ENCODE measurements at regions not wholly inside any gene's neighbourhood (a gene's known extent, or its start where the extent isn't known, plus 50 kb on each side); places are given as distances from the start of the nearest gene placed in this dataset.
"Not testable (repeated sequence)": the region's sequence is repeated elsewhere in the genome, so short reads cannot be mapped to it uniquely, and the experiment has no call there.

DNA sequence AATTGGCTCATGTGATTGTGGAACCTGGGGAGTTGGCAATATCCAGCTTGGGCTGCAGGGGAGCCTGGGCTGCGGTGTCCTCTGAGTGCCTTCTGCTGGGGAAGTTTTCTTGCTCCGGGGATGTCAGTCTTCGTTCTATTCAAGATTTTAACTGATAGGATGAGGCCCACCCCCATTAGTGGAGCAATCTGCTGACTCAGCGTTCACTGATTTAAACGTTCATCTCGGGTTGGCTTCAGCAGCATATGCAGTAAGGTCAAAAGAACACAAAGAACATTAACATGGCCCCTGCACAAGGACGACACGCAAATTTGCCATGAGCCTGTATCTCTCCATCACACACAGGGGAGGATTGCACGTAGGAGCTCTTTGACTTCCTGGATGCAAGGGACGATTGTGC is 360.6 kb upstream of the ADARB2 start:
- no peak for DNase-seq (ENCODE audit: low spot score)

DNA sequence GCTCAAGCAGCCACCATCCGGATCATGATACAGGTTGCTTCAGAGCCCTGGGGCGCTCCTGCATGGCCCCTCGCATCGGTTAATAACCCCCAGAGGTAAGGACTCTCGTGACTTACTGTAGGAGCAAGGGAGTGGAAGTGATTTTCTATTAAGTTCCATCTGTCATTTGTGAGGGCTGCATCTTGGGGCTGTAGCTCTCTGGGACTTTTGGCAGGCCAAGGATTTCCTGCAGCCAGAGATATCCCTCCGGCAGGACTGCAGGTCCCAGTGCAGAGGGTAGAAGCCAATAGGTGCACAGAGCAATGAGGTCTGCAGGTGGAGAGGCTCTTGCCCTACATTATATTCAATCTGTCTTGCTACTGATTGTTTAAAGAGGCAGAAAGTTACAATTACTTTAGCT is 356.8 kb upstream of the ADARB2 start:
- peak; percentile 48 for DNase-seq (ENCODE audit: low spot score)

- no peak for DNase-seq (ENCODE audit: low spot score)
Observed at GRCh38 chr10:2083591-2083990, 346.3 kb upstream of the ADARB2 start.

- DNase-seq (ENCODE audit: low spot score): no peak
Observed at GRCh38 chr10:2081501-2081900, 344.2 kb upstream of the ADARB2 start.

GRCh38 chr10:2079603-2080078 is 342.3 kb upstream of the ADARB2 start:
- no peak for DNase-seq (ENCODE audit: low spot score)

DNA sequence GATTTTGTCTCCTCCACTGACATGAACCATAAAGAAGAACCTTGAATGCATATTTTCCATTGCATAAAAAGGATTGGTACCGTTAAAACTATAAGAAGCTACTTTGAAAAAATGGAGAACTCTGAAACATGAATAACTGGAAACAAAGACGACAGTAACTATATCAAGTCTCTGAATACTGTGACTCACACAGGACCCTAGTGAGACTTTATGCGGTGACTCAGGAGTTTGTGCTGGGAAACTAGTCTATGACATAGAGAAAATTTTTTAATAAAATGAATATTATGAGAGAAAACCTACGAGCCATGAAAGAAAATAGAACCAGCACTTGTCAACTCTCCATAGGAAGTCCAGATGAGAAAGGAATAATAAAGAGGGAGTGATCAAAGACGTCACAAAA is 339.9 kb upstream of the ADARB2 start:
- DNase-seq (ENCODE audit: low spot score): no peak

DNA sequence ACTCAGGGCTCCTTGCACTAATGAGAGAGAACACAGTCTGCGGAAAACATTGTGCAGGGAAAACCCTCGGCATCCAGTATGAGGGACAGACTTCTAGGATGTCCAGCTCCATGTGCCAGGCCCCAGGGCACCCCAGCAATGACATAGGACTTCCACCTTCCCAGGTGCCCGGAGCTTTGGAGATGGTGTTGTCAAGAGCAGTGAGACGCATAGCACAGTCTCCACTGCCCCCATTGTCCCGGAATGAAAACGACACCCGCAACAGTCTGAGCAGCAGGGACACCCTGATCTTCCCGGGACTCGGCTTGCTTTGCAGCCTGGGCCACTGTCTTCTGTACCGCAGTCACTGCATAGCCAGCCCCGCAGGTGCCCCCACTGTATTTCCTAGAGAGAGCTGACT is 339.2 kb upstream of the ADARB2 start:
- no peak for DNase-seq (ENCODE audit: low spot score)

DNA sequence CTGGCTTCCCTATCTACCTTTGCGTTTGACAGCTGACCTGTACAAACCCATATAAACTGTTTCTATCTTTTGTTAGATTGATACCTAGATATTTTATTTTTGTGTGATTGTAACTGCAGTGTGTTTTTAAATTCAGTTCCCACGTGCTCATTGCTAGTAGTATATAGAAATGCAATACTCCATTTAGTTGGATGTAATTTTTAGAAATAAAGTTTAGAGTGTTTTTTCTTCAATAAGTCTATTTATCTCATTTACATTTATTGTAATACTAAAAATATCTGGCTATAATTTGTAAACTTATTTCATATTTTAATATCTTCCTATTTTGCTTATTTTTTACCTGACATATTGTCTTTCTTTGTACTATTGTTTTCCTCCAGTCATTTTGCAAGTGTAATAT is 329.7 kb upstream of the ADARB2 start:
- DNase-seq (ENCODE audit: low spot score): no peak

DNA sequence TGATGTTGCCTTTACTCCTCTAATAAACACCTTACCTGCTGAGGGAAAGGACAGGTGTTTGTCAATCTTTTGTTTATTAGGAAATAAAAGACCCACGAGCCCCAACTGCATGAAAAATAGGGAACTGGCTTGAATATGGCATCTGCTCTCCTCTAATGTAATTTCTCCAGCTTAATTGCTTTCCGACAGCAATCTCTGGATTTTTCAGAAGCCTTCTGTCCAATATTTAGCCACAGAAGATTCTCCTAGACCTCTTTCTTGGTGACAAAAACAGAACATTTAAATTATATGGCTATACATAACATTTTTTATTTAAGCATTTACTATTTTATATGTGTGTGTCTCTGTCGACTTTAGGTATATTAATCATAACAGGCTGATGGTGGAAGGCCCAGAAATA is 317.4 kb upstream of the ADARB2 start:
- DNase-seq (ENCODE audit: low spot score): no peak

GRCh38 chr10:2053805-2054204 is 316.5 kb upstream of the ADARB2 start:
- DNase-seq (ENCODE audit: low spot score): no peak

- peak; percentile 57 for DNase-seq (ENCODE audit: low spot score)
Observed at GRCh38 chr10:2051108-2051507, 313.8 kb upstream of the ADARB2 start.

GRCh38 chr10:2049560-2049959 is 312.2 kb upstream of the ADARB2 start:
- DNase-seq (ENCODE audit: low spot score): no peak

GRCh38 chr10:2048337-2048973 is 311.1 kb upstream of the ADARB2 start:
- DNase-seq (ENCODE audit: low spot score): no peak

DNA sequence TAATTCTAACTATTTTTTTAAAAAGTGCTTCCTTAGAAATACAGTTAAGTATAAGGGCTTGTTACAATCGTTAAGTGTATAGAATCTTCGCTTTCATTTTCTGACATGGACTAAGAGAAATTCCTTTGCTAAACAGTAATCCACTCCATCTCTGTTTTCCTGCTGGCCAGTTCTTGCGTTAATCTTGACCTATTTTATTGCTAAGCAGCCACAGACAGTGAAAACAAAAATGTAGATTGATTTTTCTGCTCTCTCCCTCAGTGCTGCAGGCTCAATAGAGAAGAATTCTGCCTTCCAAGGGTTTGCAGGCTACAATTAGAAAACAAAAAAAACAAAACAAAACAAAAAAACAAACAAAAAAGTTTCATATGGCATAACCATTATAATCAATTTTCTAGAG is 310.4 kb upstream of the ADARB2 start:
- peak; percentile 23 for DNase-seq (ENCODE audit: low spot score)

DNA sequence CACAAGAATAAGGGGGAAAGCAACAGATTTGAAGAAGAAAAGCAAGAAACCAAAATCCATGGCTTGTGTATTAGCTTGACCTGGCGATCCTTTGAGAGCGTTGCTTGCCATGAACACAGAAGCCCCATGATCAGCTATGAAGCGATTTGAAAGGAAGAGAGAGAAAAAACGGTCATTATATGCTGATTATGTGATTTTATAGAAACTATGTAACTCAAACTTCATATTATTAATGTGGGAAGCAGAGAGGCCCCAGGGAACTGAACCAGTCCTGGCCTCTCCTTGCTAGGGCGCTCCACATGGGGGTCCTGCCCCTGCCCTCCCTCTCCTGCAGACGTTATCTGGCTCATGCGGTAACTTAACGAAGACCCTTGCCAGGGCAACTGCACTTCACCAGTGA is 306.1 kb upstream of the ADARB2 start:
- no peak for DNase-seq (ENCODE audit: low spot score)

DNA sequence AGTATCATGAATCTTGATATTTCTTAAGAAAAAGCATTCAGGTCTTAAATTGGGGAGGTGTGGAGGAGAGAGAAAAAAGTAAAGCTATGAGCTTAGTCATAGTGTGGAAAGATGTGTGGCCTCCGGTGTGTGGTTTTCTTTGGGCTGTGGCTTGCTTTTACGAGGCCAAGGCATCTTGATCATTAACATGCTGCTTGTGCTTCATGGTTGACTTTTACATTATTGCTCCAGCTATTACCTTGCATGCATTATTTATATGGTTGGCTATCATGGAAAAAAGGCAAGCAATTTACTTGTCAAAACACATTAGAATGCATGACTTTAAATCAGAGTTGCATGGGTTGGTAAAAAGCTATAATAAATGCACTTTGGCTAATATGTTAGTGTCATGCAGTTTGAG is 300.7 kb upstream of the ADARB2 start:
- no peak for DNase-seq (ENCODE audit: low spot score)

GRCh38 chr10:2037246-2037645 is 299.9 kb upstream of the ADARB2 start:
- no peak for DNase-seq (ENCODE audit: low spot score)

- no peak for DNase-seq (ENCODE audit: low spot score)
Observed at GRCh38 chr10:2036209-2036608, 298.9 kb upstream of the ADARB2 start.

DNA sequence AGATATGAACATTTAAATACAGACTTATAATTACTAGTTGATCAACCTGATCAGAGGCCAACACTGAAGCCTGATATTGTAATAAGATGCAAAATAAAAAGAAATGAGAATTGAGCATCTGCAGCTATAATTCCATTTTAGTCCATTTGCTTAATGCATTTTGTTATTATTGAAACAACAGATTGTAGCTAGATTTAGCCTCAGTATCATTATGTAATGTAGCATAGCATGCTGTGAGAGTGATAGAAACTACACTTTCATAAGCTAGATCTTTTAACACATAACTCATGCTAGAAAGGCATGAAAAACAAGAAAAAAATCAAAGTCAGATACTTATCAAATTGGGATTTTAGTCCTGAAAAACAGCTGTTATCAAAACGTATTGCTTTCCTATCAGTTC is 292.7 kb upstream of the ADARB2 start:
- peak; percentile 33 for DNase-seq (ENCODE audit: low spot score)

- no peak for DNase-seq (ENCODE audit: low spot score)
Observed at GRCh38 chr10:2026936-2027335, 289.6 kb upstream of the ADARB2 start.

DNA sequence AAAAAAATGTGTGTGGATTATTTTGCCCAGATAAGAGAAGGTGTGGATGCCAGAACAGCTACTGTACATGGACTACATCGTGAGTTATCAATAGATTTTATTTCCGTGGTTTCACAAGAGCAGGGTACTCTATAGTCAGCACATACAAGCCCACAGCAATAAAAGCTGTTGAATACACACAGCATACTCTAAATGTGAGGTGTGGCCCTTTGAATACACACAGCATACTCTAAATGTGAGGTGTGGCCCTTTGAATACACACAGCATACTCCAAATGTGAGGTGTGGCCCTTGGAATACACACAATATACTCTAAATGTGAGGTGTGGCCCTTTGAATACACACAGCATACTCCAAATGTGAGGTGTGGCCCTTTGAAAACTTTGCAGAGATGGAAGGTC is 287.4 kb upstream of the ADARB2 start:
- DNase-seq (ENCODE audit: low spot score): not testable (repeated sequence)

DNA sequence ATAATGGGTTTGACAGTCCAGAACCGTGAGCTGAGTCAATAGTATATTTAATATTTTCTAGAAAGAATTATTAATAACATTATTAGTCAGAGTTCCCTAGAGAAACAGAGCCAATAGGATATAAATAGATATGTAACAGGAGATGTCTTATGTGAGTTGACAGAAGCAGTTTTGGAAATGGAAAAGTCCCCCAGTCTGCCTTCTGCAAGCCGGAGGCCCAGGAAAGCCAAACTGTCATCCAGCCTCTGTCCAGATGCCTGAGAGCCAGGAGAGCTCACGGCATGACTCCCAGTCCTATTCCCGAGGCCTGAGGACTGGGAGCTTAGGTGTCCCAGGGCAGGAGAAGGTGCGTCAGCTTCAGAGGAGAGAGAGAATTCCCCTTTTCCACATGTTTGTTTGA is 286.4 kb upstream of the ADARB2 start:
- DNase-seq (ENCODE audit: low spot score): no peak

- no peak for DNase-seq (ENCODE audit: low spot score)
Observed at GRCh38 chr10:2022401-2022800, 285.1 kb upstream of the ADARB2 start.

GRCh38 chr10:2020836-2021235 is 283.5 kb upstream of the ADARB2 start:
- DNase-seq (ENCODE audit: low spot score): no peak

GRCh38 chr10:2019803-2020202 is 282.5 kb upstream of the ADARB2 start:
- DNase-seq (ENCODE audit: low spot score): no peak
